ENCODE measurements at regions not wholly inside any gene's neighbourhood (a gene's known extent, or its start where the extent isn't known, plus 50 kb on each side); places are given as distances from the start of the nearest gene placed in this dataset.

GRCh38 chrX:110944311-110944750, 148.7 kb upstream of the CHRDL1 start:
- no peaks in the 10 kb centered on the region for H3K36me3 ChIP-seq
- H3K27me3 ChIP-seq = no peaks in the 10 kb centered on the region
- no peak overlapping the region for H3K27ac ChIP-seq
- TF ChIP-seq CTCF (IDR thresholded peaks at IDR 0.05) = no peak
- TF ChIP-seq POLR2AphosphoS5 (IDR thresholded peaks at IDR 0.05; ENCODE audit: insufficient read depth in 1 of 2, low read depth in 1 of 2) = no peak
- TF ChIP-seq POLR2A (IDR thresholded peaks at IDR 0.05) = no peak
- H3K9me3 ChIP-seq = no peaks in the 10 kb centered on the region
- DNase-seq (ENCODE audit: extremely low spot score in 2 of 2) = no peak
- no peaks in the 10 kb centered on the region for H3K4me1 ChIP-seq
- intact Hi-C loops (cut with DNase I) = no loop called here
- H3K4me3 ChIP-seq = peak overlapping the region in 1 of 2 donors; percentile 12

- no peak overlapping the region for H3K4me3 ChIP-seq
- no peaks in the 10 kb centered on the region for H3K4me1 ChIP-seq
- intact Hi-C loops (cut with DNase I) = no loop called here
- DNase-seq (ENCODE audit: extremely low spot score in 2 of 2) = no peak
- H3K27ac ChIP-seq = no peak overlapping the region
- no peaks in the 10 kb centered on the region for H3K27me3 ChIP-seq
- H3K9me3 ChIP-seq = no peaks in the 10 kb centered on the region
- no peaks in the 10 kb centered on the region for H3K36me3 ChIP-seq
- TF ChIP-seq CTCF (IDR thresholded peaks at IDR 0.05) (no peak), POLR2AphosphoS5 (IDR thresholded peaks at IDR 0.05; ENCODE audit: insufficient read depth in 1 of 2, low read depth in 1 of 2) (no peak), POLR2A (IDR thresholded peaks at IDR 0.05) (no peak)
Observed at GRCh38 chrX:110941906-110942305, 146.3 kb upstream of the CHRDL1 start.

GRCh38 chrX:110938977-110939732, 143.5 kb upstream of the CHRDL1 start:
- intact Hi-C loops (cut with DNase I) = no loop called here
- no peaks in the 10 kb centered on the region for H3K36me3 ChIP-seq
- H3K4me3 ChIP-seq = no peak overlapping the region
- no peak for DNase-seq (ENCODE audit: extremely low spot score in 2 of 2)
- no peaks in the 10 kb centered on the region for H3K9me3 ChIP-seq
- H3K27me3 ChIP-seq = no peaks in the 10 kb centered on the region
- H3K27ac ChIP-seq = no peak overlapping the region
- TF ChIP-seq POLR2AphosphoS5 (IDR thresholded peaks at IDR 0.05; ENCODE audit: insufficient read depth in 1 of 2, low read depth in 1 of 2) (no peak), POLR2A (IDR thresholded peaks at IDR 0.05) (no peak), CTCF (IDR thresholded peaks at IDR 0.05) (no peak)
- H3K4me1 ChIP-seq = no peaks in the 10 kb centered on the region

- H3K4me3 ChIP-seq = no peak overlapping the region
- no peaks in the 10 kb centered on the region for H3K9me3 ChIP-seq
- no peak for DNase-seq (ENCODE audit: extremely low spot score in 2 of 2)
- H3K36me3 ChIP-seq = no peaks in the 10 kb centered on the region
- intact Hi-C loops (cut with DNase I) = no loop called here
- H3K27ac ChIP-seq = no peak overlapping the region
- TF ChIP-seq POLR2AphosphoS5 (IDR thresholded peaks at IDR 0.05; ENCODE audit: insufficient read depth in 1 of 2, low read depth in 1 of 2) (no peak), CTCF (IDR thresholded peaks at IDR 0.05) (no peak), POLR2A (IDR thresholded peaks at IDR 0.05) (no peak)
- H3K4me1 ChIP-seq = no peaks in the 10 kb centered on the region
- no peaks in the 10 kb centered on the region for H3K27me3 ChIP-seq
Observed at GRCh38 chrX:110924871-110925270, 129.3 kb upstream of the CHRDL1 start.

GRCh38 chrX:110920991-110921390, 125.4 kb upstream of the CHRDL1 start:
- no peaks in the 10 kb centered on the region for H3K9me3 ChIP-seq
- H3K36me3 ChIP-seq = no peaks in the 10 kb centered on the region

More at GRCh38 chrX:110920991-110921390, 125.4 kb upstream of the CHRDL1 start:
- H3K4me1 ChIP-seq = no peaks in the 10 kb centered on the region
- intact Hi-C loops (cut with DNase I) = no loop called here
- H3K4me3 ChIP-seq = no peak overlapping the region
- DNase-seq (ENCODE audit: extremely low spot score in 2 of 2) = no peak
- no peak overlapping the region for H3K27ac ChIP-seq
- no peaks in the 10 kb centered on the region for H3K27me3 ChIP-seq
- TF ChIP-seq CTCF (IDR thresholded peaks at IDR 0.05) = no peak
- no peak for TF ChIP-seq POLR2AphosphoS5 (IDR thresholded peaks at IDR 0.05; ENCODE audit: insufficient read depth in 1 of 2, low read depth in 1 of 2)
- TF ChIP-seq POLR2A (IDR thresholded peaks at IDR 0.05) = no peak

All from vagina (tissue), 2 donors.